B cell (primary cell): ENCODE measurements at regions not wholly inside any gene's neighbourhood (a gene's known extent, or its start where the extent isn't known, plus 50 kb on each side); places are given as distances from the start of the nearest gene placed in this dataset.

Experiments
- EZH2 ChIP-seq: IDR thresholded peaks from 2 replicates; pipeline ENCODE4 v1.6.1; 2012; ENCODE audit warnings: borderline replicate concordance, low read depth, mild to moderate bottlenecking, moderate library complexity, low read length; ENCODE audit not compliant: insufficient read depth, poor library complexity, severe bottlenecking
- TF ChIP-seq, protein P1 (sequence below): fragments of 200-600 bp; IDR thresholded peaks from one replicate; pipeline ENCODE4 v1.8.0; 2022; ENCODE audit warnings: antibody characterized with exemption, mild to moderate bottlenecking

DNA sequence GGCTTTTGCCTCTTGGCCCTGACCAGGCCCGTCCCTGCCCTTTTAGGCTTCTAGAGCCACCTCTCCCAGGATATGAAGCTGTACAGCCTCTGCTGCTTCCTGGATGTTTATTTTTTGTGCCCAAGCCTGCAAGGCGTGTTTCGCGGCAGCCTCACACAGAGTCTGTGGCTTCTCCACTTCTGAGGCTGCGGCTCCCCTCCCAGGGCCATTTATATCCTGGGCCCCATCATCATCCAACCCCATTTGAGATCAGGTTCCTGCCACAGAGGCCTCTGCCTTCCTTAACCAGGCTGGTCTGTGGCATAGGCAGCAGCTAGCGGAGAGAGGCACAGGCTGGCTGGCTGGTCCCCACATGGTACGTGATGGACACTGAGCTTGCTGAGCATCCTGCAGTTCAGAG, 114.1 kb upstream of the PWP1 start:
- TF ChIP-seq, protein P1, sequence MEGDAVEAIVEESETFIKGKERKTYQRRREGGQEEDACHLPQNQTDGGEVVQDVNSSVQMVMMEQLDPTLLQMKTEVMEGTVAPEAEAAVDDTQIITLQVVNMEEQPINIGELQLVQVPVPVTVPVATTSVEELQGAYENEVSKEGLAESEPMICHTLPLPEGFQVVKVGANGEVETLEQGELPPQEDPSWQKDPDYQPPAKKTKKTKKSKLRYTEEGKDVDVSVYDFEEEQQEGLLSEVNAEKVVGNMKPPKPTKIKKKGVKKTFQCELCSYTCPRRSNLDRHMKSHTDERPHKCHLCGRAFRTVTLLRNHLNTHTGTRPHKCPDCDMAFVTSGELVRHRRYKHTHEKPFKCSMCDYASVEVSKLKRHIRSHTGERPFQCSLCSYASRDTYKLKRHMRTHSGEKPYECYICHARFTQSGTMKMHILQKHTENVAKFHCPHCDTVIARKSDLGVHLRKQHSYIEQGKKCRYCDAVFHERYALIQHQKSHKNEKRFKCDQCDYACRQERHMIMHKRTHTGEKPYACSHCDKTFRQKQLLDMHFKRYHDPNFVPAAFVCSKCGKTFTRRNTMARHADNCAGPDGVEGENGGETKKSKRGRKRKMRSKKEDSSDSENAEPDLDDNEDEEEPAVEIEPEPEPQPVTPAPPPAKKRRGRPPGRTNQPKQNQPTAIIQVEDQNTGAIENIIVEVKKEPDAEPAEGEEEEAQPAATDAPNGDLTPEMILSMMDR = no peak
- no peak for TF ChIP-seq EZH2
